ENCODE measurements at regions not wholly inside any gene's neighbourhood (a gene's known extent, or its start where the extent isn't known, plus 50 kb on each side); places are given as distances from the start of the nearest gene placed in this dataset.

DNA sequence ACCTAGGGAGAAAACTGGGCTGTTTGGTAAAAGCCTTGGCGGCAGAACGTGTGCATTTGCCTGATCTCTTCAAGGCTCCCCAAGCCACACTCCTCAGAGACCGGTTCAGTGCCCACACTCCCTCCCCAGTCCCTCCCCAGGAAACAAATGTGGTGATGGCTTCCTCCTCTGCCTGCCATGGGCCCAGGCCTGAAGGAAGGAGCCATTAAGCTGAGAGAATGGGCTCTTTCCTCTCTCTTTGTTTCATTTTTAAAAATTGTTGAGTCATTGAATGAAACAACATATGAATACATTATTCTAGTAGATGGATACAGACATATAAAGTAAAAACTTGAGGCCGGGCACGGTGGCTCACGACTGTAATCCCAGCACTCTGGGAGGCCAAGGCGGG lies 50.6 kb upstream of the YWHAQ start:
- no peak for DNase-seq

DNA sequence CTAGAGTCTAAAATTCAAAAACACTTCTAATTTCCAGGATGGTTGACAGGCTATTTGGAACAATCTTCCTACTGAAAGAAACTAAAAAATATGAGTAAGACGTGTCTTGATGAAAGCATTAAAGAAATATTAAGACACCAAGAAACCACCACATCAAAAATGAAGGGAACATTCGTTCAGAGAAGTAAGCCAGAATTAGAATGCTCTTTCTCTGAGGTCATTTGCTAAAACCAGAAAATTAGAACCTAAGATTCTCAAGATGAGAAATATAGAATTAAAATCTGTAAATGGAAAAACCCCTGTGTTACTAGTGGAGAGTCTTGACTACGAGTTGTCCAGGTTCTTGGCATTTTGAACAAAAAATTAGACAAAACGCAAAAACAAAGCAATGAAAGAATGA lies 54.8 kb upstream of the YWHAQ start:
- DNase-seq = no peak

DNA sequence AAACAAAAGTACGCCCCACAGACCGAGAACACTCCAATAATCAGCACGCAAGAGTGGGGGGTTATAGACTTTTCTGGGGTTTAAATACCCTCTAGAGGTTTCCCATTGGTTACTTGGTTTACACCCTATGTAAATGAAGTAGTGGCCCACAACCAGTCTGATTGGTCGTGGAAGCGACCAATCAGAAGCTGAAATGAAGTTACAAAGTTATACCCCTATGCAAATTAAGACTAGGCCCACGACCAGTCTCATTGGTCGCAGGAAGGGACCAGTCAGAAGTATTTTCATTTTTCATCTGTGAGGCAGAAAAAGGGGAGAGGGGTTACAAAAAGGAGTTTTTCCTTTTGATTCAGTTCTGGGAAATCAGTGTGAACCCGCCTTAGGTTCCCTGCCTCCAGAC lies 55.3 kb upstream of the YWHAQ start:
- no peak for DNase-seq

DNA sequence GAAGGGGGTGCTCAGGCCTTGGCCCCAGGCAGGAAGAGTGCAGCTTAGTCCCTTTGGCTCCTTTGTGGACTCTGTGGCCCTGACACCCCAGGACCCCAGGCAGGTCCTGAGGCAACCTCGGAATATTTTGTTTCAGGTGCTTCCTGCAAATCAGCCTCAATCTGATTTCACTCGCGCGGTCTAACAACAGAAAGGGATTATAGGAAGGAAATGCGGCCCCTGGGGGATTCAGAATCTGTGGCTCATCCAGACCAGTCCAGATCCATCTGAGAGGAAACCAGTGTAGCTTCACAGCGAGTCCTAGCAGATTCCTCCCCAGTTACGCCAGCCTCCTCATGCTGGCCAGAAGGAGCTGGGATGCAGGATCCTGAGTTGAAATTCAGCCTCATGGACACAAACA lies 59.5 kb upstream of the YWHAQ start:
- no peak for DNase-seq

DNA sequence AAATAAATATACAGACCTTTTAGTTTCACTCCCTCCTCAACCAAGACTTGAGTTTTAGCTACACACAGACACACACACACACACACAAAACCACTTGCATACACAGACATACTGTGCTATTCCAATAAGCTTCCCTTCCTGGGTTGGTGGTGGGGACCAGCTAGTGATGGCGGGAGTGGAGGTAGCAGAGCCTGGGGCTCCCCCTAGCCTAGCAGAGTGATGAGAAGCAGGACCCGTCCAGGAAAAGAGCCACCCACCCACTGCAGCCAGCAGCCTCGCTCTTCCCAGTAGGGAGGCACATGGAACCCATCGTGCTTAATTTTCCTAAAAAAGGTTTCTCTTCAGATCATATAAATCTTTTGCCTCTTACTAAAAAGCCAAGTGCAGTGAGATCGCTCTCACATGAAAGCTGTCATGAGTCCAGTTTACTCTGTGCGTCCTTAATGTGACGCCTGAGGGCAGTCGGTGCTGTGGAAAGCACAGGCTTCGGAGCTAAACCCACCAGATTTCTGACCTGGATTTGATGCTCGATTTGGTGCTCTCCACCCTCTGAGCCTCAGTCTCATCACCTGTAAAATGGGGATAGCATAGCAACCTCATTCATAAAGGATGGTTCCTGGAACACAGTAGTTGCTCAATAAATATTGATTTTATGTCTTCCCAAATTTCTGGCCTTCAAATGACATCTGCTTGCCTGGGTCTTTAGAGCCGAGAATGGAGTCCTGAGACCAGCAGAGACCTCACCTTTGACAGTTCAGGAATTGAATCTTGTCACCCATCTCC lies 60.1 kb upstream of the YWHAQ start:
- no peak for DNase-seq

DNA sequence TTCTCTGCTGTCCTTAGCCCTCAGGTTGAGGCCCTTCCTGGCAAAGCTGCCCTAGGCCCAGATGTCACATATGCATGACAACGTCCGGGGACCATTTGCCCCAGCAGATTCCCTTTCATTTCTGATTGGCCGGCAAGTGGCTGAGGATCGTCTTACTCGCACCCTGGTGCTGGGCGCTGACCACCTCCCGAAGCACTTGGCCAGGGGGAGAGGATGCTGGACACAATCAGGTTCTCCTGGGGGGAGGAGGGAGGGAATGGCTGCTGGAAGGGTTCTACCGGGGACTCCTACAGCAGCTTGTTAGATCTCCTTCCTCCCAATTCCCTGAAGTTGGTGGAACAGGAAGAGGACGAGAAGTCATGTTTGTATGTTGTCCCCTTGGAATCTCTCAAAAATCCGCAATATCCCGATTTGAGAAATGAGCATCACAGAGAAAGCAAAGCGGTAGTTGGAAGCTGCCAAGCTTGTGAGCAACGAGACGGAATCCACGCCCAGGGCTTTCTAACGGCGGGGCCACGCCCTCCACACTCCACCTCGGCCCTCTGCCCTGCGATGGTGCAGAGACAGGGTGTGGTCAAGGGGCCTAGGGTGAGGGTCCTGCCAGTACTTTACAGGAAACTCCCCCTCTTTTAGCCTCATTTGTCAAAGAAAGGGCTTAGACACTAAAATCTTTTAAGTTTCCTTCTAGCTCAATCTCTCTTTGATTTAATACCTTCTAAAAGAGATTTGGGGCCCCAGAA lies 61.8 kb upstream of the YWHAQ start:
- no peak for DNase-seq

DNA sequence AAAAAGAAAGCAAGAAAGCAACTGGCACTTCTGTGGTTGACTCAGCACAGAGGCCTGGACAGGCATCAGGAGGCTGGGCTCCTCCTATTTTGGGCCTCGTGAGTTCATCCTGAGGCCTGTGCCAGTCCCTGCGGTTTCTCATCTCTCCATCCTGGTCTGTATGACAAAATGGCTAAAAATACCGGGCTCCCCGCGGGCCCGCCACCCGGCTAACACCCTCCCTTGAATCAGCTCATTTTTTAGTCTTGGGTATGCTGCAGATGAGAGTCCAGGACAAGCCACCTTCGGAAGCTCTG lies 62.3 kb upstream of the YWHAQ start:
- no peak for DNase-seq

DNA sequence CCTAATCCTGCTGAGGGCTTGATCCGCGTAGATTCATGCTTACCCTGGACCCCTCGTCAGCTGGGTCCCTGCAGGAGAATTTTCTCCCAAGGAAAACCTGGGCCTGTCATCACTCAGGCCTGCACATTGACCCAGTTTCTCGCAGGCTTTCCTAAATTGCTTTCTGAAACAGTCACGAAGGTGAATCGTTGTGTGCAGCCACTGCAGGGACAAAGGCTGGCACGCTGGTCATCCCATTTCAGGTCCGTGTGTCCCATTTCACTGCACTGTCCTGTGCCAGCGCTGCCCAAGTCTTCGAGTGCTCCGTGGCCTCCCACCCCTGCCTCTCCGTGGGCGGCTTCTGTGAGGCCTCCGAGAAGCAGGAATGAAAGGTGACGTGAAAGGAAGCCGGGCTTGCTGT lies 62.8 kb upstream of the YWHAQ start:
- DNase-seq = no peak

DNA sequence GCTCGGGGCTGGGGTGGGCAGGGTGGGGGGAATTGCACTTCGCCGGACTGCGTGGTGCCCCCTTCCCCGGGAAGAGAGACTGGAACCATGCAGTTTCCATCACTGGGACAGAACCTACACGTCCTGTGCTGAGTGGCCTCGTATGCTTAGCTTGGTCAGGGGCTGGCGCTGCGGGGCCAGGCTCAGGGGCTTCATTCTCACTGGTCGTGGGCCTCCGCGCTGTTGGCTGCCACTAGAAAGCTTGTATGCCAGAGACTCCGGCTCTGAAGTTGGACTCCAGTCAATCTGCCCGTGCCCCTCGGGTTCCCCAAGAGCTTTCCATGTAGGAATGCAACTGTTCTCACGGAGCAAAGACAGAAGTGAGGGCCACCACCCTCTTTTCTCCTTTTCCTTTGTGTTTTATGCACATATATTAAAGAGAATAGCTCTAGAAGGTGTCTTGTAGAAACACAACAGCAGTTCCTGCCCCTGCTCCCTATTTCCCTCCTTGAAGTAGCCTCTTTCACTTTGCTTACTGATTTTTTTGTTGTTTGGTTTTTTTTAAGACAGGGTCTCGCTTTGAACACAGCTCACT lies 64.0 kb upstream of the YWHAQ start:
- DNase-seq = no peak

DNA sequence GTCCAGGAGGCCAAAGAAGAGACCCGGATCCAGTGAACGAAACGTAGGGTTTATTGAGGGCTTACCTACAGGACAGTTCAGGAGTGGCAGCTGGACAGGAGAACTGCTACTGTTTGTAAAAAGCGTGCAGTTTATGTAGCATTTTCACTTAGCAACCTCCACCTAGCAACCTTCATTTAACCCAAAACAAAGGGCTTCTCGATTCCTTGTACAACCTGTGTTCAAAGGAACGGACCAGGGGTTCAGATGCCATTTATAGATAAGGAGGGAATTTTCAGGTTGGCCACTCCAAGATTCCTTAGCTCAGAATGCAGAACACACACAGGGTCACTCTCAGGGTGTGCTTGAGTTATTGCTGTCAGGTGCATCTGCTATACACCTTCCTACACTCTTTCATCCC lies 65.1 kb upstream of the YWHAQ start:
- DNase-seq = no peak

DNA sequence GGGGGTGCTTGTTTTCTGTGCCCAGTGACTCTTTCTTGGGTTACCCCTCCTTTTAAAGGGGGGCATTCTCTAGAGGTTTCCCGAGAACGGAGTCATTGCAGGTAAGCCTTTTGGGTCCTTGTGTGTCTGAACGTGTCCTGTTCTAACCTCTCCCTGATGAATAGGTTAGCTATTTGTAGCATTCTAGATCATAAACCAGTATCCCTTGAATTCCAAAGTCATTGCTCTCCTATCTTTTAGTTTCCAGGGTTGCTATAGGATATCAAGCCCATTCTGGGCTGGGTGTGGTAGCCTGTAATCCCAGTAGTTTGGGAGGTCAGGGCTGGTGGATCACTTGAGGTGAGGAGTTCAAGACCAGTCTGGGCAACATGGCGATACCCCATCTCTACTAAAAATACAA lies 65.9 kb upstream of the YWHAQ start:
- no peak for DNase-seq

DNA sequence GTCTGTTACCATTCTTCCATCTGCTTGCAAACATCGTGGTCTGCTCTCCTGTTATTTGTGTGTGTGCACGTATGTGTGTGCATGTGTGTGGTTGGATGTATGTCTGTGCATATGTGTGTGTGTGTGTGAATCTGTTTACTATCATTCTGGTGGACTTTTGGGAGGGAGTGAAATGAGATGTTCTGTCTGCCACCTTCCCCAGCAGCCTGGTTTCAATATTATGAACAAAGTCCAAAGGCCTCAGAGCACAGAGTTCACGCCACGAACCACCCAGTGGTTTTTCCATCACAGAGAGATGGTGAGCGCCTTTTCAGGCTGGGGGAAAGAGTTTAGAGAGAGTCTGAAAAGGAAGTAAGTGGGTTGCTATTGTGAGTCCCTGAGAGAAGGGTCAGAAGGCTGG lies 67.1 kb upstream of the YWHAQ start:
- DNase-seq = no peak

DNA sequence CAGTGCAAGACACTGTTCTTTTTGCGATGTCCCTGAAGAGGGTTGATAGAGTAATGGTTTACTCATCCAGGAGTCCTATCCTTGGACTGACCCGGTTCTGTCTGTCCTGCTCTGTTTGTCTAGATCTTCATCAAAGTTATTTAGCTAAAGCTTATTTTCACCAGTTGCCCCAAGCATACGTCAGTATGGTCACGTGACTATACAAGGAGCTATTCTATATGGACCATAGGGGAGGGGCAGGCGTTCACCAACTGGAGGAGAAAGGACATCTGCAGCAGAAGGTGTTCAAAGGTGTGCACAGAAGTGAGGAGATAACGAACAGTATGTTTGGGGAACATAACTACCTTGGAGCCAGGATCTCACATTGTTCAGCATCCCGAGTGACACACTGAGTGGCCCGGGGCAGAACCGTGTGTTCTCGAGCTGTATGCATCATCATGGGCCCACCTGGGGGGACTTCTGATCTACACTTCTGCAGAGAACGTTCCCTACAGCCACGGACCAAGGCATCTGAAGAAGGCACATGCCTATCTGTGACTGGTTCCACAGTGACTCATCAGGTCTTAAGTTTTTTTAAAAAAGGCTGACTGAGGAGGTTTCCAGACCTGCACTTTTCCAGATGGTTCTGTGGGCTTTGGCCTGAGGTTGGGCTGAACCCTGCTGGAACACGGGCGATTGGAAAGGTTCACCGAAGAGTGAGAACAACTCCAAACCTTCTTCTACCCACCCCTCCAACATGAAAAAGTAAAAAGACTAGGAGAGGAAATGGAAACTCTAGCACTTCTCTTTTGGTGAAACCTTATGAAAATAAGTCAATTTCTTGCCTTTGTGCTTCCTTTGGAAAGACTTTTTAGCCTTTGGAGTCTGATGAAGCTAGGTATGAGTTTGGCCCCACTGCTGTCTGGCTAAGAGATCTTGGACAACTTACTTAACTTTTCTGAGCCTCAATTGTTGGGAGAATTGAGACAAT lies 68.6 kb upstream of the YWHAQ start:
- no peak for DNase-seq

DNA sequence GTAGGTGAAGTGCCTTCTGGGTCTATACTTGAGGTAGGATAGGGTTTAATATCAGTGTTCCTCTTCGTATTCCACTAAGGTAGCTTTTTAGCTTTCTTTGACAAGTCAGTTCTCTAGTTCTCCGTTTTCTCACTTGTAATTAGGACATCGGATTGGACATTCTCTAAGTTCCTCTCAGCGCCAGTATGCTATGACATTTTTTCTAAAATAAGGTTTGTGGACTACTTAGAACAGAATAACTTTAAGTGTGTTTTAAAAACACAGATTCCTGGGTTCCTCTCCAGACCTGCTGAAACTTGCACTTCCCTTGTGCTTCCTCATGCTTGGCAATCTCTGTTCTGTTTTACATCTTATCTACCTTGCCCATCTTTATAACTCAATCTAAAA lies 69.3 kb upstream of the YWHAQ start:
- DNase-seq = no peak

DNA sequence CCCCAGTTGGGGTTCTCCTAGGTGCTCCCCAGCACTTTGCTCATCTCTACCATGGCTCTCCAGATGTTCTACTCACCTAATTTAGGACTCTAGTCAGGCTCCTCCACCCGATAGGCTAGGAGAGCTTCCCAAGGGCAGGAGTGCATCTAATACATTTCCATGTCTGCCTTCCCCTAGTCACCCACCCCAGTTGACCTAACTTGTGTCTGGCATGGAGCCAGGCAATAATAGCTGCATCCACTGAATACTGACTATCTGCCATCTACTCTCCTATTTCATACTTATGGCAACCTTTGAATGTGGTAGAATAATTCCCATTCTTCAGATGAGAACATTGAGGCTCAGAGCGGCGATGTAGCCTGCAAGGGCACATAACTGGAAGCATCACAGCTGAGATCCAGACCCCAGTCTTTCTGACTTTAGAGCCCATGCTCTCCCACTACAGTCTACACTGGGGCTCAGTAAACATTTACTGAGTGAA lies 71.8 kb upstream of the YWHAQ start:
- no peak for DNase-seq

DNA sequence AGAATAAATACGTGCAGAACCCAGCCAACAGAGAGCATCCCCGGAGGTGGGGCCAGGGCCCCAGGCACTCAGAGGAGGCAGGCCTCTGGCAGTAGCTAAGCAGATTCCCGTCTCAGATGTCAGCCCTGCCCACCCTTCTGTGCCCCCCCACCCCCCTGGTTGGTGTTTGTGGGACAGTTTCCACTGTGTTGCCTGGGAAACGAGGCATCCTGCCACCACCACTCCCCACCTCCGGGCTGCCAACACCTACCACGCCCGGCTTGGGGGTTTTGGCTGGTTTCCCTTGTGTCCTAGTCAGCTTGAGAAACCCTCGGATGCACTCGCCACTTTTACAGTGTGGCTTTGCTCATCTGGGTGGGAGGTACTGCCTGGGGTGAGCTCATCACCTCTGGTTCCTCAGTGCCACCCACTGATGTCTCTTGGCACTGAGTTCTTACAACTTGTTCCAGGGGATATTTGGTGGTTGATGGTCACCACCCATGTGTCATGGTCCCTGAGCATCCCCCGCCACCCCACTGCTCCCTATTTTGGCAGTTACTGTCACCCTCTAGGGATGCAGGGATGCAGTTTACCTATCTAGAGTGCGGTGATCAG lies 72.4 kb upstream of the YWHAQ start:
- DNase-seq = no peak

DNA sequence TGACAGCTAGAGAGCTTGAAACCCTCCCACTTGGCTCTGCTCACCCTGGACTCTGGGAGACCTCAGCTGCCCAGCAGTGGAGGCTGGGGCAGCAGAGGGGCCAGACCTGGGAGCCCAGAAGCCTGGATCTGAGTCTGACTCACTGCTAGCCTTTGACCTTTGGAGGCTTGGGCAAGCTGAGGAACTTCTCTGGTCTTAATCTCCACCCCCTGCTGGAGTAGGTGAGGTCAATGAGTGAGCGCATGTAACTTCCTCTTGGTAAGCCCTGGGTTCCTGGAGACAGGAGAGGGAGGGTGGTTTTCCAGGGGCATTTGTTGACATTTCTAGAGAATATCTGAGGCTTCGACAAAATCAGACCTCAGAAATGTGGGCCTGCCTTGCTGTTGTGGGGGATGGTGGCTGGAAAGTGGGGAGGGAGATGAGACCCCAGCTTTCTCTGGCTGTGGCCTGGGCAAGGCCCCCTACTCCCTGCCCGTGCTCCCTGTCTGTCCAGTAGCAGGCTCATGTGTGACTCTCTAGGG lies 73.0 kb upstream of the YWHAQ start:
- DNase-seq = no peak

DNA sequence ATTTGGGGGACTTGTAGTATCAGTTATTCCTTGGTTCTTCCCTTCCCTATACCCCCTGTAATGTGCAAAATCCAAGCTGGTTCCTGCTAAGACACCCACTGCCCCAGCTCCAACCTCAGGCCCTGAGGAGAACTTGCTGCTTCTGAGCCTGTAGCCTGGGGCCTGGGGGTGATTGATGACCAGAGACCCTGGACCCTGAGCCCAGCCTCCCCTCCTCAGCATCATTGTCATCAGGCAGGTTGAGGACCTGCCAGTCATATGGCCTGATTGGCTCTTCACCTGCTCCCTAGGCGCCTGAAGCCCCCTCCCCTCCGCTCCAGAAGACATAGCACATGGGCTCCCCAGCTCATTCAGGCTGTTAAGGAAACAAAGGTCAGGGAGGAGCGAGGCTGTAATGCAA lies 73.8 kb upstream of the YWHAQ start:
- DNase-seq = no peak

DNA sequence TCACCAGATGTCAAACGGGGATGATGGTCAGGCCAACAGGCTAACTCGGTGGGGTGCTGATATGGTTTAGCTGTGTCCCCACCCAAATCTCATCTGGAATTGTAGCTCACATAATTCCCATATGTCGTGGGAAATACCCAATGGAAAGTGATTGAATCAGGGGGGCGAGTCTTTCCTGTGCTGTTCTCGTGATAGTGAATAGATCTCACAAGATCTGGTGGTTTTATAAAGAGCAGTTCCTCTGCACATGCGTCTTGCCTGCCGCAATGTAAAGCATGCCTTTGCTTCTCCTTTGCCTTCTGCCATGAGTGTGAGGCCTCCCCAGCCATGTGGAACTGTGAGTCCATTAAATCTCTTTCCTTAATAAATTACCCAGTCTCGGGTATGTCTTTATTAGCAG lies 74.4 kb upstream of the YWHAQ start:
- no peak for DNase-seq

DNA sequence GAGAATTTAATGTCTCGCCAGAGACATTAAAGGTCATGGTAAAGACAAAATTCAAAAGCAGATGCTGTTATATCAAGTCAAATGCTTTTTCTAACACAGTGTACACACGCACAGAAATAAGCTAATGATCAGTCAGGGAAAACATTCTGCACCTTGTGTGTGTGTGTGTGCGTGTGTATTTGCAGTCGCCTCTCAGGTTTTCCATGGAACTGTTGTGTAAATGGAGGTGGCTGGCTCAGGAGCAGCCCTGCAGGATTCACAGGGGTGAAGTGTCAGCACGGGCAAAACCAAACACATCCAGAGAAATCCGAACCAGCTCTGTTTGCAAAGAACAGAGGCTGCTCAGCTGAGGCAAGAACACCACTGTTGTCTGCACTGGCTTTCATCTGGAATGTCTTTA lies 76.2 kb upstream of the YWHAQ start:
- DNase-seq = no peak

DNA sequence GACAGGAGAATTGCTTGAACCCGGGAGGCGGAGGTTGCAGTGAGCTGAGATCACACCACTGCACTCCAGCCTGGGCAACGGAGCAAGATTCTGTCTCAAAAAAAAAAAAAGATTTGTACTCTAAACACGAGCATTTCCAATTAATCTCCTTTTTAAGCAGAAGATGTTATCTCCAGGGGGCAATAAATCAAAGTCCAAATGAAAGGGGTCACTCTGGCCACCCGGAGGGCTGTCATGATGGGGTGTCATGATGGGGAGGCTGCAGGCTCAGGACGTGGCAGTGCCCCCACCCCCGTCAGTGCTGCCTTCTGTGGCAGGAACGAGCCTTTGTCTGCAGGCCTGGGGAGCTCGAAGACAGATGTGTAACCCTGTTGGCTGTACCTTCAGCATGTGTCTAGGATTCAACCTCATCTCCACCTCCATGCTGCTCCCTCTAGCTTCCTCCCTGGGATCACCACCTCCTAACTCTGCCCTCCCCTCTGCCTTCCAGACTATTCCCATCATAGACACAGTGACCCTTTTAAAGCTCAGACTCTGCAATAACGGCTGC lies 76.9 kb upstream of the YWHAQ start:
- DNase-seq = no peak
